ENCODE measurements at regions not wholly inside any gene's neighbourhood (a gene's known extent, or its start where the extent isn't known, plus 50 kb on each side); places are given as distances from the start of the nearest gene placed in this dataset.

GRCh38 chr2:22282916-22283315 is 1102.1 kb upstream of the KLHL29 start:
- no peak for TF ChIP-seq CTCF (conservative IDR thresholded peaks at IDR 0.05)
- no peak for TF ChIP-seq ZFX (IDR thresholded peaks at IDR 0.05)

All from C4-2B (cell line).